GM13976 (cell line): ENCODE measurements at regions not wholly inside any gene's neighbourhood (a gene's known extent, or its start where the extent isn't known, plus 50 kb on each side); places are given as distances from the start of the nearest gene placed in this dataset.
"Not testable (repeated sequence)": the region's sequence is repeated elsewhere in the genome, so short reads cannot be mapped to it uniquely, and the experiment has no call there.

Experiments used
- DNase-seq: peaks from one replicate; pipeline ENCODE4 v3.0.0; 2012; ENCODE audit warnings: low spot score
- CTCF ChIP-seq: IDR thresholded peaks from 2 replicates; pipeline ENCODE4 v1.5.1; 2012; ENCODE audit warnings: borderline replicate concordance, mild to moderate bottlenecking; ENCODE audit not compliant: insufficient read depth; ENCODE audit errors: extremely low read depth, missing control alignments, control extremely low read depth
- in situ Hi-C: fragments of 300-500 bp; cut with MboI; formaldehyde crosslinking; loops from one replicate; pipeline ENCODE4 v1.12.0; 2022; ENCODE audit warnings: low sequenced_read_pairs, mixed read lengths, inconsistent platforms; ENCODE audit not compliant: unreplicated experiment

DNA sequence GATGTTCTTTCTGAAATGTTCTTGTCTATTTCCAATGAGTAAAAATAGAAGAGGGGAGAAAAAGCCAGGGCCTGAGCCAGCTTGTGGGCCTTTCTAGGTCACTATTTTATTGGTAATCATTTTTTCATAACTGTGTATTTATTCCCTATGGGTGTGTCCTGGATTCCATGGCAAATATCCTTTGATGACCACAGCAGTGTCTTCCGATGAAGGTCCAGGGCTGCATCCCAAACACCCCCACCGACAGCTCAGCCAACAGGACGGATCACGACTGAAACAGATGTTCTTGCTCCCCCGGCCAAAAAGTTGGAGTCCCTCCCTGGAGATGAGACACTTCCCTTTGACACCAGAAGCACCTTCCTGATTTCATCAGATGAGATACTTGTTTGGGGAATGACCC is 105.4 kb upstream of the PLEKHG1 start:
- no peak for TF ChIP-seq CTCF
- no peak for DNase-seq
- in situ Hi-C loops = no loop called here

DNA sequence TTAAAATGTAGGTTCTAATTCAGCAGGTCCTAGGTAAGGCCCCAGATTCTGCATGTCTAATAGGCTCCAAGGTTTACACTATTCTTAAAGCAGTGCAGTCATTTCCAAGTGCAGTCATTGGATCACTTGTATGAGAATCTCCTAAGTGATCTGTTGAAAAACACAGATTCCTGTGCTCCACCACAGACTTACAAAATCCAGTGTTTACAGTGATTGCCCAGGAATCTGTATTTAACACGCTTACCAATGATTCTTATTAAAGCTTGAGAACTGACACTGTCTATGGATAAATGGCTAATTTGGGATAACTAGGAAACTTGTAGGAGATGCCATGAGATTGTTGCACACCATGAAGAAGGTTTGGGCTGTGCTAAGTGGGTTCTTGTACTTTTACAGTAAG is 104.6 kb upstream of the PLEKHG1 start:
- TF ChIP-seq CTCF = no peak
- in situ Hi-C loops = no loop called here
- DNase-seq = no peak

GRCh38 chr6:150496629-150497028 is 103.1 kb upstream of the PLEKHG1 start:
- no peak for TF ChIP-seq CTCF
- no peak for DNase-seq
- in situ Hi-C loops = no loop called here

DNA sequence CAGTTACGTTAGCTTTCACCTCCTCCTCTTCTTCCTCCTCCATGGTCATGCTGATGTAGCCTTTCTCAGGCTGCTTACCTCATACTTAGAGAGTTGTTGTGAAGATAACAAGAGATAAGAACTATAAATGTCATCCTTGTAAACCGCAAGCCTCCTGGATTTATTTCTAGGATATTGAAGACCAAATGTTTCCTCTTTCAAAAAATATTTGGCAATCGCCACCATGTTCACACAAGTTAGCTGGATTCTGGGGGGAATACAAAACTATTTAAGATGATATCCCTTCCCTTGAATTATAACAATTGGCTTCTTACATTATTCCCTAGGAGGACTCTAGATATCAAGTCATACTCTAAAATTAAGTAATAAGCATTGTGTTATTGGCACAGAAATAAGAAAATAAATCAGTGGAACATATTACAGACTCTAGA is 99.8 kb upstream of the PLEKHG1 start:
- no peak for DNase-seq
- in situ Hi-C loops = no loop called here
- TF ChIP-seq CTCF = no peak

DNA sequence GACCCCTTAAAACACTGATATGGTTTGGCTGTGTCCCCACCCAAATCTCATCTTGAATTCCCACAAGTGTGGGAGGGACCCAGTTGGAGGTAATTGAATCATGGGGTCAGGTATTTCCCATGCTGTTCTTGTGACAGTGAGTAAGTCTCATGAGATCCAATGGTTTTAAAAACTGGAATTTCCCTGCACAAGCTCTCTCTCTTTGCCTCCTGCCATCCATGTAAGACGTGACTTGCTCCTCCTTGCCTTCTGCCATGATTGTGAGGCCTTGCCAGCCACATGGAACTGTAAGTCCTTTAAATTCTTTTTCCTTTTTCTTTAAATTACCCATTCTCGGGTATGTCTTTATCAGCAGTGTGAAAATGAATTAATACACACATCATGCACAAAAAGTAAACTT is 99.1 kb upstream of the PLEKHG1 start:
- DNase-seq, in situ Hi-C loops: not testable (repeated sequence)

DNA sequence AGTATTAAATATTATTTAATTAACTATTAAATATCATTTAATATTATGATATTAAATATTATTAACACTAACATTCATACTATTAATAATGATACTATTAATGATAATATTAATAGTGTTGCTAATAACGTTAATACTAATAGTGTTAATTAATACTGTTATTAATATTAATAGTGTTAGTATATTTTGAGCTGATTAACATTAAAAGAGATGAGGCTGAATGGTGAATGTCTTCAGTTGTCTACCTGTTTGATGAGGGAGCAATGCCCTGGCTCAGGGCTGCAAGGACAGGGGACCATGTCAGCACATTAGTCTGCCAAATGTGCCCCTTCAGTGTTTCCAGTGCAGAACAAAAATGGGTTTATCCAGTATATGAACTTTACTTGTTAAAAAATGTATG is 96.6 kb upstream of the PLEKHG1 start:
- in situ Hi-C loops = no loop called here

More for the DNA sequence above, 96.6 kb upstream of the PLEKHG1 start:
- no peak for DNase-seq
- TF ChIP-seq CTCF = no peak
